SU-DHL-6 (cell line): ENCODE measurements at regions not wholly inside any gene's neighbourhood (a gene's known extent, or its start where the extent isn't known, plus 50 kb on each side); places are given as distances from the start of the nearest gene placed in this dataset.

Source experiments
- H2AFZ ChIP-seq: fragments of 200-600 bp; sonication (generic); 2 replicates; pipeline ENCODE4 v1.6.1; 2014; ENCODE audit warnings: low read depth, mild to moderate bottlenecking, moderate library complexity, mixed read lengths, antibody characterized with exemption, low read length; ENCODE audit not compliant: severe bottlenecking
- H3F3A ChIP-seq: fragments of 200-600 bp; shearing (Covaris generic); 2 replicates; pipeline ENCODE4 v1.6.0; 2016; ENCODE audit warnings: antibody characterized with exemption, mild to moderate bottlenecking; ENCODE audit not compliant: insufficient read depth
- H3K27ac ChIP-seq: fragments of 200-600 bp; sonication (generic); 2 replicates; pipeline ENCODE4 v1.5.1; 2016; ENCODE audit warnings: low read depth, mild to moderate bottlenecking, low read length, moderate library complexity, mixed read lengths
- H3K27me3 ChIP-seq: fragments of 200-600 bp; sonication (generic), shearing (Covaris generic); 2 replicates; pipeline ENCODE4 v1.6.0; 2014; ENCODE audit warnings: mild to moderate bottlenecking, low read length
- H3K36me3 ChIP-seq: fragments of 200-600 bp; sonication (generic); 2 replicates; pipeline ENCODE4 v1.6.1; 2014; ENCODE audit warnings: mild to moderate bottlenecking, low read length, mixed read lengths
- H3K4me2 ChIP-seq: fragments of 300-600, 200-600 bp; shearing (Covaris generic), sonication (generic); 2 replicates; pipeline ENCODE4 v1.6.0; 2014; ENCODE audit warnings: low read length, low read depth, mild to moderate bottlenecking; ENCODE audit not compliant: poor library complexity, severe bottlenecking
- H3K4me3 ChIP-seq: fragments of 200-600 bp; sonication (generic); 2 replicates; pipeline ENCODE4 v1.5.1; 2014; ENCODE audit warnings: antibody characterized with exemption, low read length, mild to moderate bottlenecking, mixed read lengths; ENCODE audit not compliant: insufficient read depth, poor library complexity, severe bottlenecking
- H3K79me2 ChIP-seq: fragments of 200-600 bp; sonication (generic); 2 replicates; pipeline ENCODE4 v1.6.1; 2014; ENCODE audit warnings: mild to moderate bottlenecking, low read length, moderate library complexity; ENCODE audit not compliant: insufficient read depth
- H3K9ac ChIP-seq: fragments of 200-600 bp; sonication (generic); 2 replicates; pipeline ENCODE4 v1.7.0; 2014; ENCODE audit warnings: mild to moderate bottlenecking, low read length
- H3K9me2 ChIP-seq: fragments of 200-600 bp; sonication (generic); replicated peaks from 2 replicates; pipeline ENCODE4 v1.6.1; 2014; ENCODE audit warnings: low read length; ENCODE audit not compliant: insufficient read depth
- H3K9me3 ChIP-seq: fragments of 200-600 bp; sonication (generic); 2 replicates; pipeline ENCODE4 v1.6.1; 2014; ENCODE audit warnings: low read length, mixed read lengths; ENCODE audit not compliant: insufficient read depth
- H4K20me1 ChIP-seq: fragments of 200-600 bp; sonication (generic); 2 replicates; pipeline ENCODE4 v1.6.1; 2014; ENCODE audit warnings: low read depth, mild to moderate bottlenecking, antibody characterized with exemption, low read length, moderate library complexity, mixed read lengths
- CTCF ChIP-seq: fragments of 200-600 bp; sonication (generic); IDR thresholded peaks from one replicate; pipeline ENCODE4 v1.5.1; 2017; ENCODE audit warnings: antibody characterized with exemption, mild to moderate bottlenecking, low read length, moderate library complexity; ENCODE audit not compliant: insufficient read depth, poor library complexity, severe bottlenecking
- EZH2phosphoT487 ChIP-seq: fragments of 200-600 bp; sonication (generic), shearing (Covaris generic); conservative IDR thresholded peaks from 2 replicates; pipeline ENCODE4 v1.6.1; 2018; ENCODE audit warnings: mild to moderate bottlenecking, antibody characterized with exemption, low read length, moderate library complexity, mixed read lengths

GRCh38 chr3:24780991-24781390, 286.3 kb upstream of the THRB start:
- H3K27me3 ChIP-seq, result no peaks in the 10 kb centered on the region
- H3K9me3 ChIP-seq, result no peaks in the 10 kb centered on the region; the same call in 1 of the 2 replicates
- no peak overlapping the region for H3K27ac ChIP-seq
- H3K79me2 ChIP-seq, result no peaks in the 10 kb centered on the region
- H3F3A ChIP-seq, result no peaks in the 10 kb centered on the region
- no peaks in the 10 kb centered on the region for H3K9me2 ChIP-seq
- H3K9ac ChIP-seq, result no peak overlapping the region
- no peak overlapping the region for H2AFZ ChIP-seq
- no peak for TF ChIP-seq CTCF
- no peak for TF ChIP-seq EZH2phosphoT487
- H3K4me2 ChIP-seq, result no peak overlapping the region
- H3K4me3 ChIP-seq, result no peak overlapping the region
- H4K20me1 ChIP-seq, result no peaks in the 10 kb centered on the region
- H3K36me3 ChIP-seq, result no peaks in the 10 kb centered on the region

GRCh38 chr3:24781454-24781853, 286.8 kb upstream of the THRB start:
- TF ChIP-seq CTCF (no peak), EZH2phosphoT487 (no peak)
- no peak overlapping the region for H3K4me2 ChIP-seq
- H3K36me3 ChIP-seq, result no peaks in the 10 kb centered on the region
- no peaks in the 10 kb centered on the region; the same call in 1 of the 2 replicates for H3K9me3 ChIP-seq
- H3K4me3 ChIP-seq, result no peak overlapping the region
- no peak overlapping the region for H2AFZ ChIP-seq
- H3K27ac ChIP-seq, result no peak overlapping the region
- no peak overlapping the region for H3K9ac ChIP-seq
- H3K27me3 ChIP-seq, result no peaks in the 10 kb centered on the region
- H3F3A ChIP-seq, result no peaks in the 10 kb centered on the region
- H4K20me1 ChIP-seq, result no peaks in the 10 kb centered on the region
- H3K9me2 ChIP-seq, result no peaks in the 10 kb centered on the region
- no peaks in the 10 kb centered on the region for H3K79me2 ChIP-seq

GRCh38 chr3:24793896-24794295, 299.2 kb upstream of the THRB start:
- no peaks in the 10 kb centered on the region for H4K20me1 ChIP-seq
- no peak overlapping the region for H3K4me2 ChIP-seq
- no peaks in the 10 kb centered on the region for H3K9me3 ChIP-seq
- no peak overlapping the region for H3K9ac ChIP-seq
- H3K36me3 ChIP-seq, result no peaks in the 10 kb centered on the region
- H3K27me3 ChIP-seq, result no peaks in the 10 kb centered on the region
- no peak overlapping the region for H2AFZ ChIP-seq
- H3K4me3 ChIP-seq, result no peak overlapping the region
- H3K79me2 ChIP-seq, result no peaks in the 10 kb centered on the region
- H3F3A ChIP-seq, result no peaks in the 10 kb centered on the region
- TF ChIP-seq CTCF (no peak), EZH2phosphoT487 (no peak)
- H3K27ac ChIP-seq, result no peak overlapping the region
- no peaks in the 10 kb centered on the region for H3K9me2 ChIP-seq
